Ishikawa (cell line): ENCODE measurements at regions not wholly inside any gene's neighbourhood (a gene's known extent, or its start where the extent isn't known, plus 50 kb on each side); places are given as distances from the start of the nearest gene placed in this dataset.

Experiments
- EP300 ChIP-seq: IDR thresholded peaks from 2 replicates; pipeline ENCODE4 v1.6.1; 2012; ENCODE audit warnings: borderline replicate concordance
- RAD21 ChIP-seq: IDR thresholded peaks from 2 replicates; pipeline ENCODE4 v1.6.1; 2012; ENCODE audit warnings: low read depth
- TAF1 ChIP-seq: IDR thresholded peaks from 2 replicates; pipeline ENCODE4 v1.6.1; 2012; ENCODE audit warnings: low read depth, mild to moderate bottlenecking
- TCF12 ChIP-seq: IDR thresholded peaks from 2 replicates; pipeline ENCODE4 v1.6.1; 2012; ENCODE audit warnings: low read depth
- TF ChIP-seq, protein P1 (sequence below): IDR thresholded peaks from 2 replicates; pipeline ENCODE4 v1.6.1; 2012

DNA sequence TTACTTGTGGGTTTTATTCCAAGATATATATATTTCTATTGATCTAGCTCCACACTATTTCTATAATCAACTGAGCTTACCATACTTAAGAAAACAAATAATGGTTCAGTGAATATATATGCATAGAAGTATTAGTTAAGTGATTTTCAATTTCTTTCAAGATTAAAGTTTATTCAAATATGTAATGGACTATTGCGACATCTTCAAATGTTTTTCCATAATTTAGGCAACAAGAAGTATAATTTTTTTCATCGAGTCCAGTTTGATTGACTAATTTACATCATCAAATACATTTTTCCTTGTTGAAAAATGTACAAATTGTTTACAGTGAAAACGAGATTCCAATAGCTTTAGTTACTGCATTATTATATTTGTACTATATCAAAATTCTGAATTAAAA, 528.6 kb downstream of the PTPRC start:
- no peak for TF ChIP-seq TAF1
- no peak for TF ChIP-seq EP300
- TF ChIP-seq, protein P1, sequence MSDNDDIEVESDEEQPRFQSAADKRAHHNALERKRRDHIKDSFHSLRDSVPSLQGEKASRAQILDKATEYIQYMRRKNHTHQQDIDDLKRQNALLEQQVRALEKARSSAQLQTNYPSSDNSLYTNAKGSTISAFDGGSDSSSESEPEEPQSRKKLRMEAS: no peak
- no peak for TF ChIP-seq TCF12
- no peak for TF ChIP-seq RAD21
